Sigmoid colon (tissue), 6 donors: ENCODE measurements at regions not wholly inside any gene's neighbourhood (a gene's known extent, or its start where the extent isn't known, plus 50 kb on each side); places are given as distances from the start of the nearest gene placed in this dataset.

Experiments
- DNase-seq: peaks from one replicate; pipeline ENCODE4 v3.0.0-alpha.2; 2019
- H3K27ac ChIP-seq, 4 donors: fragments of 200-600 bp; sonication (generic); one replicate each; pipeline ENCODE4 v1.5.1; 2016 to 2019; ENCODE audit warnings: mild to moderate bottlenecking in 1 of 4
- H3K27me3 ChIP-seq, 3 donors: fragments of 200-600 bp; sonication (generic); one replicate each; pipeline ENCODE4 v1.5.1; 2019; ENCODE audit warnings: mild to moderate bottlenecking in 1 of 3
- H3K36me3 ChIP-seq, 4 donors: fragments of 200-600 bp; sonication (generic); one replicate each; pipeline ENCODE4 v1.5.1; 2016 to 2019
- H3K4me1 ChIP-seq, 4 donors: fragments of 200-600 bp; sonication (generic); one replicate each; pipeline ENCODE4 v1.5.1; 2017 to 2019
- H3K4me3 ChIP-seq, 4 donors: fragments of 200-600 bp; sonication (generic); one replicate each; pipeline ENCODE4 v1.5.1; 2017 to 2019; ENCODE audit warnings: mild to moderate bottlenecking in 2 of 4, moderate library complexity in 1 of 4
- H3K9me3 ChIP-seq, 4 donors: fragments of 200-600 bp in 3 of 4; sonication (generic) in 3 of 4; one replicate each; pipeline versions ENCODE4 v1.5.1 to v1.6.1; 2013 to 2019
- CTCF ChIP-seq, 4 experiments: fragments of 450-650 bp in 3 of 4; fragments of 200-600 bp in 1 of 4; IDR thresholded peaks; one replicate each; pipeline ENCODE4 v1.5.1; 2016 to 2019; ENCODE audit warnings: antibody characterized with exemption in 4 of 4, mild to moderate bottlenecking in 3 of 4, moderate library complexity in 2 of 4
- EP300 ChIP-seq, 4 donors: sonication (generic); formaldehyde crosslinking; IDR thresholded peaks; one replicate each; pipeline ENCODE4 v1.6.1; 2017; ENCODE audit warnings: antibody characterized with exemption in 4 of 4
- POLR2A ChIP-seq, 2 donors: fragments of 450-650 bp; IDR thresholded peaks; one replicate each; pipeline ENCODE4 v1.6.1; 2016; ENCODE audit warnings: antibody characterized with exemption in 2 of 2, mild to moderate bottlenecking in 2 of 2, moderate library complexity in 2 of 2
- POLR2AphosphoS5 ChIP-seq, 4 donors: sonication (generic); formaldehyde crosslinking; IDR thresholded peaks; one replicate each; pipeline ENCODE4 v1.6.1; 2017; ENCODE audit warnings: antibody characterized with exemption in 4 of 4
- WGBS, 2 donors: extraction: QIAGEN DNeasy Blood & Tissue Kit; methylation state at CpG; one replicate each; pipeline ENCODE4 v1.1.7; 2013; 5-methylcytosine and 5-hydroxymethylcytosine counted together
- intact Hi-C: fragments of 100-400 bp; cut with DNase I; formaldehyde crosslinking; loops from one replicate; pipeline ENCODE4 v1.15.1; 2023
- donor health status: healthy with polysubstance abuse.
- donor health status: healthy.

- Histone ChIP-seq H3K36me3 (no peaks in the 10 kb centered on the region), H3K9me3 (no peaks in the 10 kb centered on the region), H3K4me3 (no peak overlapping the region), H3K27me3 (no peaks in the 10 kb centered on the region), H3K27ac (no peak overlapping the region), H3K4me1 (no peaks in the 10 kb centered on the region)
- no peak for DNase-seq
- TF ChIP-seq EP300 (IDR thresholded peaks at IDR 0.05): no peak
- no peak for TF ChIP-seq POLR2AphosphoS5 (IDR thresholded peaks at IDR 0.05)
- no peak for TF ChIP-seq POLR2A (IDR thresholded peaks at IDR 0.05)
- no peak for TF ChIP-seq CTCF (IDR thresholded peaks at IDR 0.05)
- WGBS, 2 donors: 87 to 88% methylated on average over 6 of the region's 6 CpGs
- intact Hi-C loops: no loop called here
Measured at GRCh38 chr10:118483496-118483895, 112.0 kb downstream of the PRLHR start.

- H3K27ac ChIP-seq: no peak overlapping the region
- 67 to 83% methylated on average over 17 of the region's 17 CpGs for WGBS, 2 donors
Measured at GRCh38 chr10:118482393-118483331, 112.8 kb downstream of the PRLHR start.

GRCh38 chr10:118481871-118482270 lies 113.6 kb downstream of the PRLHR start:
- H3K27ac ChIP-seq: no peak overlapping the region
- H3K36me3 ChIP-seq: no peaks in the 10 kb centered on the region
- intact Hi-C loops: no loop called here
- no peaks in the 10 kb centered on the region for H3K27me3 ChIP-seq
- no peak for TF ChIP-seq POLR2AphosphoS5 (IDR thresholded peaks at IDR 0.05)
- TF ChIP-seq EP300 (IDR thresholded peaks at IDR 0.05): no peak
- TF ChIP-seq POLR2A (IDR thresholded peaks at IDR 0.05): no peak
- TF ChIP-seq CTCF (IDR thresholded peaks at IDR 0.05): no peak
- no peaks in the 10 kb centered on the region for H3K9me3 ChIP-seq
- no peak overlapping the region for H3K4me3 ChIP-seq
- H3K4me1 ChIP-seq: no peaks in the 10 kb centered on the region
- no peak for DNase-seq
- 69 to 89% methylated on average over 6 of the region's 6 CpGs for WGBS, 2 donors

More at GRCh38 chr10:118482393-118483331, 112.8 kb downstream of the PRLHR start:
- H3K9me3 ChIP-seq: no peaks in the 10 kb centered on the region
- intact Hi-C loops: no loop called here
- H3K27me3 ChIP-seq: no peaks in the 10 kb centered on the region
- H3K4me3 ChIP-seq: no peak overlapping the region
- no peak for DNase-seq
- no peak for TF ChIP-seq CTCF (IDR thresholded peaks at IDR 0.05)
- no peak for TF ChIP-seq POLR2AphosphoS5 (IDR thresholded peaks at IDR 0.05)
- no peak for TF ChIP-seq POLR2A (IDR thresholded peaks at IDR 0.05)
- no peak for TF ChIP-seq EP300 (IDR thresholded peaks at IDR 0.05)
- no peaks in the 10 kb centered on the region for H3K4me1 ChIP-seq
- H3K36me3 ChIP-seq: no peaks in the 10 kb centered on the region

- Histone ChIP-seq H3K27ac (no peak overlapping the region), H3K36me3 (no peaks in the 10 kb centered on the region), H3K27me3 (no peaks in the 10 kb centered on the region), H3K4me3 (no peak overlapping the region), H3K9me3 (no peaks in the 10 kb centered on the region), H3K4me1 (no peaks in the 10 kb centered on the region)
- DNase-seq: no peak
- intact Hi-C loops: no loop called here
- WGBS, 2 donors: 70 to 83% methylated on average over 6 of the region's 6 CpGs
- no peak for TF ChIP-seq POLR2A (IDR thresholded peaks at IDR 0.05)
- TF ChIP-seq POLR2AphosphoS5 (IDR thresholded peaks at IDR 0.05): no peak
- no peak for TF ChIP-seq EP300 (IDR thresholded peaks at IDR 0.05)
- no peak for TF ChIP-seq CTCF (IDR thresholded peaks at IDR 0.05)
Measured at GRCh38 chr10:118475214-118475613, 120.2 kb downstream of the PRLHR start.
